OCI-LY7 (cell line): ENCODE measurements at regions not wholly inside any gene's neighbourhood (a gene's known extent, or its start where the extent isn't known, plus 50 kb on each side); places are given as distances from the start of the nearest gene placed in this dataset.

Source experiments
- BruUV-seq: library from RNA; stranded (reverse); fragments of 400-500 nt; replicated peaks from 2 replicates; lab custom pipeline; 2021; lab: Mats Ljungman, UMichigan
- CTCF ChIA-PET: fragments of 300-600 bp; sonication (Branson Sonifier 250); formaldehyde crosslinking; loops from one replicate; lab custom pipeline; 2022; ENCODE audit warnings: antibody characterized with exemption; ENCODE audit not compliant: unreplicated experiment; lab: Charles Lee
- POLR2A ChIA-PET: fragments of 300-600 bp; sonication (Branson Sonifier 250); formaldehyde crosslinking; loops from one replicate; lab custom pipeline; 2022; ENCODE audit warnings: antibody characterized with exemption; lab: Charles Lee
- DNase-seq: peaks from one replicate; pipeline ENCODE4 v3.0.0-alpha.2; 2015; ENCODE audit warnings: low spot score
- H2AFZ ChIP-seq: fragments of 200-600 bp; sonication (generic), shearing (Covaris generic); 2 replicates; pipeline ENCODE4 v1.6.1; 2014; ENCODE audit warnings: mild to moderate bottlenecking, antibody characterized with exemption, low read length, moderate library complexity
- H3K27ac ChIP-seq: fragments of 200-600 bp; sonication (generic); 2 replicates; pipeline ENCODE4 v1.5.1; 2014; ENCODE audit warnings: mixed run types, low read depth, mild to moderate bottlenecking, moderate library complexity, low read length, inconsistent platforms; ENCODE audit not compliant: poor library complexity, severe bottlenecking
- H3K36me3 ChIP-seq: fragments of 200-600 bp; sonication (generic); 2 replicates; pipeline ENCODE4 v1.6.1; 2014; ENCODE audit warnings: mild to moderate bottlenecking, antibody characterized with exemption, low read length, moderate library complexity, mixed read lengths; ENCODE audit not compliant: insufficient read depth
- H3K4me1 ChIP-seq: fragments of 200-600 bp; sonication (generic); 2 replicates; pipeline ENCODE4 v1.5.1; 2014; ENCODE audit warnings: mild to moderate bottlenecking, low read length; ENCODE audit not compliant: insufficient read depth, poor library complexity, severe bottlenecking
- H3K4me2 ChIP-seq: fragments of 200-600 bp; sonication (generic); 2 replicates; pipeline ENCODE4 v1.6.1; 2014; ENCODE audit warnings: mild to moderate bottlenecking, low read length
- H3K4me3 ChIP-seq: fragments of 200-600 bp; sonication (generic); 2 replicates; pipeline ENCODE4 v1.5.1; 2014; ENCODE audit warnings: mild to moderate bottlenecking, low read depth, low read length; ENCODE audit not compliant: poor library complexity, severe bottlenecking
- H3K79me2 ChIP-seq: fragments of 200-600 bp; sonication (generic); 2 replicates; pipeline ENCODE4 v1.6.1; 2016; ENCODE audit warnings: low read depth, mild to moderate bottlenecking, low read length, moderate library complexity, mixed read lengths; ENCODE audit not compliant: insufficient read depth
- H3K9me2 ChIP-seq: fragments of 200-600 bp; sonication (generic); 2 replicates; pipeline ENCODE4 v1.6.1; 2016; ENCODE audit warnings: mild to moderate bottlenecking, low read length, mixed read lengths; ENCODE audit not compliant: insufficient read depth
- H3K9me3 ChIP-seq: fragments of 200-600 bp; sonication (generic); 2 replicates; pipeline ENCODE4 v1.6.1; 2014; ENCODE audit warnings: mild to moderate bottlenecking, mixed run types, low read length, mixed read lengths
- H4K20me1 ChIP-seq: fragments of 200-600 bp; sonication (generic); 2 replicates; pipeline ENCODE4 v1.6.1; 2014; ENCODE audit warnings: mild to moderate bottlenecking, antibody characterized with exemption, low read length, moderate library complexity, mixed read lengths; ENCODE audit not compliant: insufficient read depth
- EZH2phosphoT487 ChIP-seq: fragments of 200-600 bp; sonication (generic); IDR thresholded peaks from 2 replicates; pipeline ENCODE4 v1.6.1; 2018; ENCODE audit warnings: low read depth, borderline replicate concordance, mild to moderate bottlenecking, mixed run types, antibody characterized with exemption, low read length, moderate library complexity, mixed read lengths
- intact Hi-C: fragments of 100-400 bp; cut with micrococcal nuclease; formaldehyde crosslinking; loops from one replicate; pipeline ENCODE4 v1.10.0; 2022; ENCODE audit not compliant: unreplicated experiment
- TF ChIP-seq, protein P1 (sequence below): fragments of 200-600 bp; sonication (generic); conservative IDR thresholded peaks from 2 replicates; pipeline ENCODE4 v1.5.1; 2014; ENCODE audit warnings: mild to moderate bottlenecking, antibody characterized with exemption, low read length, moderate library complexity, mixed read lengths

DNA sequence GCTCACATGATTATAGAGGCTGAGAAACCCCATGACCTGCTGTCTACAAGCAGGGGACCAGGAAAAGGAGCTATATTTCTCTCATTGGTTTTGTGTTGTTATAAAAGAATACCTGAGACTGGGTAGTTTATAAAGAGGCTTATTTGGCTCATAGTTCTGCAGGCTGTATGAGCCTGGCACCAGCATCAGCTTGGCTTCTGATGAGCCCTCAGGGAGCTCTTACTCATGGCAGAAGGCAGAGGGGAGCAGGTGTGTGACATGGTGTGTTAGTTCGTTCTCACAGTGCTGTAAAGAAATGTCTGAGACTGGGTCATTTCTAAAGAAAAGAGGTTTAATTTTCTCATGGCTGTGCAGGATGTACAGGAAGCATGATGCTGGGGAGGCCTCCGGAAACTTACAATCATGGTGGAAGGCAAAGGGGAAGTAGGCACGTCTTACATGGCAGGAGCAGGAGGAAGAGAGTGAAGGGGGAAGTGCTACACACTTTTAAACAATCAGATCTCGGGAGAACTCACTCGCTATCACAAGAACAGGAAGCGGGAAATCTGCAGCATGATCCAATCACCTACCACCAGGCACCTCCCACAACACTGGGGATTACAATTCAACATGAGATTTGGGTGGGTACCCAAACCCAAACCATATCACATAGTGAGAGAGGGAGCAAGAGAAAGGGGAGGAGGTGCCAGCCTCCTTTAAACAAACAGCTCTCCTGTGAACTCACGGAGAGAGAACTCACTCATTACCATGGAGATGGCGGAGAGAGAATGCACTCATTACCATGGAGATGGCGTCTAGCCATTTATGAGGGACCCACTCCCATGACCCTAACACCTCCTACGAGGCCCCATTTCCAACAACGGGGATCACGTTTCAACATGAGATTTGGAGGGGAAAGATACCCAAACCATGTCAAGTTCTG, 133.4 kb downstream of the JCAD start:
- Histone ChIP-seq H3K36me3 (no peaks in the 10 kb centered on the region), H3K4me2 (no peak overlapping the region), H3K4me3 (no peak overlapping the region), H2AFZ (no peak overlapping the region), H4K20me1 (no peaks in the 10 kb centered on the region), H3K27ac (no peak overlapping the region), H3K9me2 (no peaks in the 10 kb centered on the region), H3K4me1 (no peaks in the 10 kb centered on the region), H3K79me2 (no peaks in the 10 kb centered on the region), H3K9me3 (no peaks in the 10 kb centered on the region)
- intact Hi-C loops: no loop called here
- ChIA-PET POLR2A (interaction anchor here (0.7 kb wide), 1 partner anchor 1534 kb away, joined by 3 read pairs; no protein-coding TSS in a partner anchor), CTCF (no interaction called here)
- no peak for DNase-seq
- BruUV-seq: no TSS peak
- TF ChIP-seq, protein P1, sequence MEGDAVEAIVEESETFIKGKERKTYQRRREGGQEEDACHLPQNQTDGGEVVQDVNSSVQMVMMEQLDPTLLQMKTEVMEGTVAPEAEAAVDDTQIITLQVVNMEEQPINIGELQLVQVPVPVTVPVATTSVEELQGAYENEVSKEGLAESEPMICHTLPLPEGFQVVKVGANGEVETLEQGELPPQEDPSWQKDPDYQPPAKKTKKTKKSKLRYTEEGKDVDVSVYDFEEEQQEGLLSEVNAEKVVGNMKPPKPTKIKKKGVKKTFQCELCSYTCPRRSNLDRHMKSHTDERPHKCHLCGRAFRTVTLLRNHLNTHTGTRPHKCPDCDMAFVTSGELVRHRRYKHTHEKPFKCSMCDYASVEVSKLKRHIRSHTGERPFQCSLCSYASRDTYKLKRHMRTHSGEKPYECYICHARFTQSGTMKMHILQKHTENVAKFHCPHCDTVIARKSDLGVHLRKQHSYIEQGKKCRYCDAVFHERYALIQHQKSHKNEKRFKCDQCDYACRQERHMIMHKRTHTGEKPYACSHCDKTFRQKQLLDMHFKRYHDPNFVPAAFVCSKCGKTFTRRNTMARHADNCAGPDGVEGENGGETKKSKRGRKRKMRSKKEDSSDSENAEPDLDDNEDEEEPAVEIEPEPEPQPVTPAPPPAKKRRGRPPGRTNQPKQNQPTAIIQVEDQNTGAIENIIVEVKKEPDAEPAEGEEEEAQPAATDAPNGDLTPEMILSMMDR: no peak
- no peak for TF ChIP-seq EZH2phosphoT487

- BruUV-seq: no TSS peak
- no peak for TF ChIP-seq EZH2phosphoT487
- TF ChIP-seq, protein P1: no peak
- POLR2A ChIA-PET: no interaction called here
- Histone ChIP-seq H3K27ac (no peak overlapping the region), H3K4me2 (no peak overlapping the region), H2AFZ (no peak overlapping the region), H3K9me3 (no peaks in the 10 kb centered on the region), H3K4me1 (no peaks in the 10 kb centered on the region), H3K79me2 (no peaks in the 10 kb centered on the region), H3K4me3 (no peak overlapping the region), H3K9me2 (no peaks in the 10 kb centered on the region), H3K36me3 (no peaks in the 10 kb centered on the region), H4K20me1 (no peaks in the 10 kb centered on the region)
- CTCF ChIA-PET: no interaction called here
- intact Hi-C loops: no loop called here
- no peak for DNase-seq
These were observed 134.9 kb downstream of the JCAD start for GRCh38 chr10:29924436-29924835.

DNA sequence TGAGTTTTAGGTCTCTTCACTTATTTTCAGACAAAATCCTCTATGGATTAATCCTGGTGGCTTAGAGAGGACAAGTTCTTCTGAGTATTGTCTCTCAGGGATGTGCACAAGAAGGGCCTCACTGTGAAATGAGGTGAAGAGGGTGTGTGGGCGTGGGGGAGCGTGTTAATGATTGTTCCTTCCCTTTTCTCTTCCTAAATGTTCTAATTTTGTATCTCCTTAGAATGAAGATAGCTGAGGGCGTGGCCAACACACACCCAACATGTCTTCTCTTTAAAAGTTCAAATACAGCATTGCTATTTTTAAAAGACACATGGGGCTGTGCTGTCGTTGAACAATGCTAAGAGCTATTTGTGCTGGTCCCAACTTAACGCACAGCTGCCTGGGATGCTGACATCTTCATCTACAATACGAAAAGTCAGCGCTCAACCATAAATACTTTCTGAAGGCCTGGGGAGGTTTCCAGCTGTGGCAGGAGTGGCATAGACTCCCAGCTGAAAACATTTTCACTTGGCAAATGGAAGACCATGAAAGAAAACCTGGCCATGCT, 135.9 kb downstream of the JCAD start:
- CTCF ChIA-PET: no interaction called here
- intact Hi-C loops: no loop called here
- H3K4me2 ChIP-seq: no peak overlapping the region
- no peaks in the 10 kb centered on the region for H3K4me1 ChIP-seq
- no peaks in the 10 kb centered on the region for H3K79me2 ChIP-seq
- no peak overlapping the region for H2AFZ ChIP-seq
- POLR2A ChIA-PET: no interaction called here
- H3K9me3 ChIP-seq: no peaks in the 10 kb centered on the region
- H3K36me3 ChIP-seq: no peaks in the 10 kb centered on the region
- no peak overlapping the region for H3K27ac ChIP-seq
- DNase-seq: no peak
- no peak overlapping the region for H3K4me3 ChIP-seq
- TF ChIP-seq, protein P1: no peak
- TF ChIP-seq EZH2phosphoT487: no peak
- no peaks in the 10 kb centered on the region for H4K20me1 ChIP-seq
- BruUV-seq: no TSS peak
- H3K9me2 ChIP-seq: no peaks in the 10 kb centered on the region
